Activated T-helper 9 cell treated with anti-CD3 and anti-CD28 coated beads, Interleukin-2, amount 50 U/mL, for 16 hours (primary cell): ENCODE measurements at regions not wholly inside any gene's neighbourhood (a gene's known extent, or its start where the extent isn't known, plus 50 kb on each side); places are given as distances from the start of the nearest gene placed in this dataset.
"Not testable (repeated sequence)": the region's sequence is repeated elsewhere in the genome, so short reads cannot be mapped to it uniquely, and the experiment has no call there.

Experiments
- DNase-seq: peaks from one replicate; pipeline ENCODE4 v3.0.0-alpha.2; 2020; ENCODE audit warnings: low read depth

GRCh38 chr9:40097992-40098391 is 742.5 kb downstream of the SPATA31A1 start:
- DNase-seq = not testable (repeated sequence)

GRCh38 chr9:40106003-40106782 is 750.7 kb downstream of the SPATA31A1 start:
- DNase-seq = peak; percentile 17

- not testable (repeated sequence) for DNase-seq
Measured at GRCh38 chr9:40106783-40107248, 751.3 kb downstream of the SPATA31A1 start.

GRCh38 chr9:40107251-40107650 is 751.8 kb downstream of the SPATA31A1 start:
- DNase-seq = not testable (repeated sequence)

- not testable (repeated sequence) for DNase-seq
Measured at GRCh38 chr9:40108465-40108864, 753.0 kb downstream of the SPATA31A1 start.

- DNase-seq = not testable (repeated sequence)
Measured at GRCh38 chr9:40110751-40111150, 755.3 kb downstream of the SPATA31A1 start.

- not testable (repeated sequence) for DNase-seq
Measured at GRCh38 chr9:40111571-40111970, 756.1 kb downstream of the SPATA31A1 start.

- not testable (repeated sequence) for DNase-seq
Measured at GRCh38 chr9:40130598-40130997, 775.1 kb downstream of the SPATA31A1 start.

GRCh38 chr9:40169204-40169603 is 813.7 kb downstream of the SPATA31A1 start:
- DNase-seq = not testable (repeated sequence)

GRCh38 chr9:40173316-40173715 is 817.8 kb downstream of the SPATA31A1 start:
- not testable (repeated sequence) for DNase-seq

- DNase-seq = not testable (repeated sequence)
Measured at GRCh38 chr9:40174035-40174434, 818.6 kb downstream of the SPATA31A1 start.

- not testable (repeated sequence) for DNase-seq
Measured at GRCh38 chr9:40177403-40177802, 821.9 kb downstream of the SPATA31A1 start.

GRCh38 chr9:40191403-40191802 is 835.9 kb downstream of the SPATA31A1 start:
- DNase-seq = not testable (repeated sequence)

- not testable (repeated sequence) for DNase-seq
Measured at GRCh38 chr9:40192162-40192561, 836.7 kb downstream of the SPATA31A1 start.

GRCh38 chr9:40196165-40196714 is 840.8 kb downstream of the SPATA31A1 start:
- DNase-seq = not testable (repeated sequence)

- not testable (repeated sequence) for DNase-seq
Measured at GRCh38 chr9:40196803-40197202, 841.3 kb downstream of the SPATA31A1 start.

- not testable (repeated sequence) for DNase-seq
Measured at GRCh38 chr9:40221596-40222233, 866.2 kb downstream of the SPATA31A1 start.

GRCh38 chr9:40222617-40223200 is 867.2 kb downstream of the SPATA31A1 start:
- DNase-seq = not testable (repeated sequence)

- DNase-seq = not testable (repeated sequence)
Measured at GRCh38 chr9:40223353-40223752, 867.9 kb downstream of the SPATA31A1 start.
